Immature natural killer cell (primary cell): ENCODE measurements at regions not wholly inside any gene's neighbourhood (a gene's known extent, or its start where the extent isn't known, plus 50 kb on each side); places are given as distances from the start of the nearest gene placed in this dataset.
"Not testable (repeated sequence)": the region's sequence is repeated elsewhere in the genome, so short reads cannot be mapped to it uniquely, and the experiment has no call there.

ENCODE experiments used
- DNase-seq, 3 donors: peaks; one replicate each; pipeline ENCODE4 v3.0.0; 2022; ENCODE audit warnings: mixed read lengths in 1 of 3
- H3K27ac Mint-ChIP-seq, 6 donors: one replicate each; pipeline ENCODE4 v1.8.0; 2020; ENCODE audit warnings: mixed read lengths in 6 of 6, mild to moderate bottlenecking in 5 of 6, inconsistent platforms in 4 of 6, moderate library complexity in 3 of 6
- H3K27me3 Mint-ChIP-seq, 3 donors: one replicate each; pipeline ENCODE4 v1.8.0; 2020 to 2021; ENCODE audit warnings: low read depth in 3 of 3, mild to moderate bottlenecking in 3 of 3, mixed read lengths in 3 of 3, moderate library complexity in 3 of 3, inconsistent platforms in 1 of 3
- H3K36me3 Mint-ChIP-seq, 3 donors: one replicate each; pipeline ENCODE4 v1.8.0; 2020; ENCODE audit warnings: mixed read lengths in 3 of 3, inconsistent platforms in 2 of 3, mild to moderate bottlenecking in 2 of 3
- H3K4me1 Mint-ChIP-seq, 2 donors: one replicate each; pipeline ENCODE4 v1.8.0; 2020; ENCODE audit warnings: inconsistent platforms in 2 of 2, mild to moderate bottlenecking in 2 of 2, mixed read lengths in 2 of 2, moderate library complexity in 1 of 2
- H3K4me3 Mint-ChIP-seq, 5 donors: one replicate each; pipeline ENCODE4 v1.8.0; 2020; ENCODE audit warnings: mild to moderate bottlenecking in 5 of 5, mixed read lengths in 5 of 5, inconsistent platforms in 3 of 5, moderate library complexity in 3 of 5
- H3K9me3 Mint-ChIP-seq, 6 donors: one replicate each; pipeline ENCODE4 v1.8.0; 2020; ENCODE audit warnings: mild to moderate bottlenecking in 6 of 6, mixed read lengths in 6 of 6, inconsistent platforms in 4 of 6, moderate library complexity in 3 of 6

DNA sequence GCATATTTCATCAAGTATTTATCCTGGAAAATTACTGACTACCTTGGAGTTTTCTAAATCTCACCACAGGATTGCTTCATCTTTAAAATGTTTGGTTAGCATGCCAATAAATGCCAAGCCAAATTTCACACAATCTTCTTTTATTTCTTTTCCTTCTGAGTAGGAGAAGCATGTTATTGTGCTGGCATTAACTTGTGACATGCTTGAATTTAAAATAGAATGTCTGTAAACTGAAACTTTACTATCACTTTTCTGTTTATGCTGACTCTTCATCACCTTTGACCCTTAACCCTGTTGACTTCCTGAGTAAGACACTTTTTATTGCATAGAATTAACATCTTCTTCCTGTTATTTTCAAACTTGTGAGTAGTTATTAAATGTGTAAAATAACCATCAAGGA, 56.2 kb upstream of the LRRTM4 start:
- H3K4me1 Mint-ChIP-seq, result no peaks in the 10 kb centered on the region
- no peak for DNase-seq
- H3K4me3 Mint-ChIP-seq, result no peak overlapping the region
- H3K9me3 Mint-ChIP-seq, result peaks cover 7 to 27% (median 16%) of the 10 kb centered on the region in 6 donors
- no peaks in the 10 kb centered on the region for H3K36me3 Mint-ChIP-seq
- H3K27me3 Mint-ChIP-seq, result no peaks in the 10 kb centered on the region
- H3K27ac Mint-ChIP-seq, result no peak overlapping the region

GRCh38 chr2:77579076-77579769, 57.0 kb upstream of the LRRTM4 start:
- no peaks in the 10 kb centered on the region for H3K4me1 Mint-ChIP-seq
- no peak overlapping the region for H3K27ac Mint-ChIP-seq
- no peak for DNase-seq
- H3K4me3 Mint-ChIP-seq, result no peak overlapping the region
- H3K27me3 Mint-ChIP-seq, result no peaks in the 10 kb centered on the region
- H3K9me3 Mint-ChIP-seq, result peaks cover 10 to 30% (median 18%) of the 10 kb centered on the region in 6 donors
- H3K36me3 Mint-ChIP-seq, result no peaks in the 10 kb centered on the region

DNA sequence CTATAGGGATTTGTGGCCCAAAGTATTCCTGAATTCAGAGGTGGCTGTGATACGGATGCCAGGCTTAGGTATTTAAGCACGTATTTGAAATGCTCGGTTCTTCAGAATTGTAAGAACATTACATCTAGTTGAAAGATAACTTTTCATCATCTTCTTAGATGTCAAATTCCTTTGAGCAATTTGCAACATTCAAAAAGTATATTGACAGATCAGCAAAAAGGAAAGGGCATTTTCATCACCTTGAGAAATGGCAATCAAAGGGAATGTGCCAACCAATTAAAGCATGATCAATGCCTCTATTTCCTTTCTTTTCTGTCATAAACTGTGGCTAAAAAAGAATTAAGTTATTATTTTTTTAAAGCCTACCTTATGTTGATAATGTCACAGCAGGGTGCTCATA, 66.3 kb upstream of the LRRTM4 start:
- Mint-ChIP-seq H3K4me3 (no peak overlapping the region), H3K27ac (no peak overlapping the region), H3K27me3 (peaks cover 0 to 2% (median 2%) of the 10 kb centered on the region in 3 donors), H3K9me3 (peaks cover 11 to 44% (median 31%) of the 10 kb centered on the region in 6 donors), H3K36me3 (no peaks in the 10 kb centered on the region), H3K4me1 (no peaks in the 10 kb centered on the region)
- no peak for DNase-seq

DNA sequence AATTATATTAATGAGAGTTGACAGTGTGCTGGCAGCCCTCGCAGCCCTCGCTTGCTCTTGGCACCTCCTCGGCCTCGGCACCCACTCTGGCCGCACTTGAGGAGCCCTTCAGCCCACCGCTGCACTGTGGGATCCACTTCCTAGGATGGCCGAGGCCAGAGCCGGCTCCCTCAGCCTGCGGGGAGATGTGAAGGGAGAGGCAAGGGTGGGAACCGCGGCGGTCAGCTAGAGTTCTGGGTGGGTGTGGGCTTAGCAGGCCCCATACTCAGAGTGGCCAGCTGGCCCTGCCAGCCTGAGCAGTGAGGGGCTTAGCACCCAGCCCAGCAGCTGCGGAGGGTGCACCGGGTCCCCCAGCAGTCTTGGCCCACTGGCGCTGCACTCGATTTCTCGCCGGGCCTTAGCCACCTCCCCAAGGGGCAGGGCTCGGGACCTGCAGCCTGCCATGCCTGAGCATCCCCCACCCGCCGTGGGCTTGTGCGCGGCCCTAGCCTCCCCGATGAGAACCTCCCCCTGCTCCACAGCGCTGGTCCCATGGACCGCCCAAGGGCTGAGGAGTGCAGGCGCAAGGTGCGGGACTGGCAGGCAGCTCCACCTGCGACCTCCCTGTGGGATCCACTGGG, 68.2 kb upstream of the LRRTM4 start:
- peaks cover 11 to 39% (median 27%) of the 10 kb centered on the region in 6 donors for H3K9me3 Mint-ChIP-seq
- no peak overlapping the region for H3K27ac Mint-ChIP-seq
- no peaks in the 10 kb centered on the region for H3K36me3 Mint-ChIP-seq
- no peak overlapping the region for H3K4me3 Mint-ChIP-seq
- no peak for DNase-seq
- H3K4me1 Mint-ChIP-seq, result no peaks in the 10 kb centered on the region
- H3K27me3 Mint-ChIP-seq, result peaks cover 0 to 2% (median 2%) of the 10 kb centered on the region in 3 donors

DNA sequence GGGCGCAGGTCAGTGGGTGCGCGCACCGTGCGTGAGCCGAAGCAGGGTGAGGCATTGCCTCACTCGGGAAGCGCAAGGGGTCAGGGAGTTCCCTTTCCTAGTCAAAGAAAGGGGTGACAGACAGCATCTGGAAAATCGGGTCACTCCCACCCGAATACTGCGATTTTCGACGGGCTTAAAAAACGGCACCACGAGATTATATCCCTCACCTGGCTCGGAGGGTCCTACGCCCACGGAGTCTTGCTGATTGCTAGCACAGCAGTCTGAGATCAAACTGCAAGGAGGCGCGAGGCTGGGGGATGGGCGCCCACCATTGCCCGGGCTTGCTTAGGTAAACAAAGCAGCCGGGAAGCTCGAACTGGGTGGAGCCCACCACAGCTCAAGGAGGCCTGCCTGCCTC, 70.8 kb upstream of the LRRTM4 start:
- not testable (repeated sequence) for H3K4me3 Mint-ChIP-seq, H3K27ac Mint-ChIP-seq, H3K4me1 Mint-ChIP-seq, DNase-seq, H3K36me3 Mint-ChIP-seq, H3K27me3 Mint-ChIP-seq
- peaks cover 7 to 31% (median 24%) of the 10 kb centered on the region in 6 donors for H3K9me3 Mint-ChIP-seq

DNA sequence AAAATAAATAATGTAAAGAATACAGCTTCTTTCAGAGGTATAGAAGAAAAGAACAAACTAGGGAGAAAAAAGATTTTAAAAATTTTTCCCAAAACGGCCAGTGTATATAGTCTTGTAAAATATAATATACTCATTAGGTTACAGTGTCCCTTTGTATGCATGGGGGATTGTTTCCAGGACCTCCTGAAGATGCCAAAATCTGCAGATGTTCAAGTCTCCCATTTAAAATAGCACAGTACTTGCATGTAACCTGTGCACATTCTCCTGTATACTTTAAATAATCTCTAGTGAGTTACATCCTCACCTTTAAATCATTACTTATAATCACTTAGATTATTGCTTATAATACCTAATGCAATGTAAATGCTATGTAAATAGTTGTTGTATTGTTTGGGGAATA, 80.6 kb upstream of the LRRTM4 start:
- no peaks in the 10 kb centered on the region for H3K4me1 Mint-ChIP-seq
- DNase-seq, result no peak
- no peak overlapping the region for H3K4me3 Mint-ChIP-seq
- H3K36me3 Mint-ChIP-seq, result no peaks in the 10 kb centered on the region
- peaks cover 8 to 46% (median 19%) of the 10 kb centered on the region in 6 donors for H3K9me3 Mint-ChIP-seq
- H3K27me3 Mint-ChIP-seq, result no peaks in the 10 kb centered on the region
- H3K27ac Mint-ChIP-seq, result no peak overlapping the region

GRCh38 chr2:77604953-77605929, 83.1 kb upstream of the LRRTM4 start:
- peaks cover 0 to 2% (median 0%) of the 10 kb centered on the region in 3 donors for H3K36me3 Mint-ChIP-seq
- H3K4me1 Mint-ChIP-seq, result no peaks in the 10 kb centered on the region
- no peak for DNase-seq
- no peak overlapping the region for H3K4me3 Mint-ChIP-seq
- peaks cover 0 to 1% (median 0%) of the 10 kb centered on the region in 3 donors for H3K27me3 Mint-ChIP-seq
- no peak overlapping the region for H3K27ac Mint-ChIP-seq
- H3K9me3 Mint-ChIP-seq, result peaks cover 10 to 50% (median 22%) of the 10 kb centered on the region in 6 donors

DNA sequence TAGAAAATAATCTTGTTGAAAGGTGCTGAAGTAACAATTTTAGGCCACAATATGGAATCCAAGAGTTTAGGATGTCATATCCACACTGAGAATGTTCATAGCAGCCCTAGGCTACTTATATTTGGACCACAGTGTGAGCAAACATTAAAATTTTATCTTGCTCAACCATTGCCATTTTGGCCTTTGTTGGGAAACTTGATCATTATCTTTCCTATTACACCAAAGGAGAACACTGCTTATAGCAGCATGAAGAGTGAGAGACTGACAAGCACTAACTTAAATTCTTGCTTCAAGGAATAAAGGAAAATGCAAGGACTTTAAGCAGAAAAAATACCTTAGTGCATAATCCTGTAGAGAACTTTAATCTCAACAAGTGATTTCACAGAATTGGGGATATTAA, 86.3 kb upstream of the LRRTM4 start:
- peaks cover 26 to 63% (median 35%) of the 10 kb centered on the region in 6 donors for H3K9me3 Mint-ChIP-seq
- peaks cover 0 to 1% (median 0%) of the 10 kb centered on the region in 3 donors for H3K27me3 Mint-ChIP-seq
- no peaks in the 10 kb centered on the region for H3K4me1 Mint-ChIP-seq
- H3K27ac Mint-ChIP-seq, result no peak overlapping the region
- no peak for DNase-seq
- no peak overlapping the region for H3K4me3 Mint-ChIP-seq
- H3K36me3 Mint-ChIP-seq, result peaks cover 0 to 2% (median 0%) of the 10 kb centered on the region in 3 donors

- peaks cover 8 to 44% (median 28%) of the 10 kb centered on the region in 6 donors for H3K9me3 Mint-ChIP-seq
- no peaks in the 10 kb centered on the region for H3K4me1 Mint-ChIP-seq
- H3K27ac Mint-ChIP-seq, result no peak overlapping the region
- no peak overlapping the region for H3K4me3 Mint-ChIP-seq
- peaks cover 0 to 2% (median 0%) of the 10 kb centered on the region in 3 donors for H3K27me3 Mint-ChIP-seq
- H3K36me3 Mint-ChIP-seq, result no peaks in the 10 kb centered on the region
- no peak for DNase-seq
These were observed 107.4 kb upstream of the LRRTM4 start for GRCh38 chr2:77629539-77629938.

DNA sequence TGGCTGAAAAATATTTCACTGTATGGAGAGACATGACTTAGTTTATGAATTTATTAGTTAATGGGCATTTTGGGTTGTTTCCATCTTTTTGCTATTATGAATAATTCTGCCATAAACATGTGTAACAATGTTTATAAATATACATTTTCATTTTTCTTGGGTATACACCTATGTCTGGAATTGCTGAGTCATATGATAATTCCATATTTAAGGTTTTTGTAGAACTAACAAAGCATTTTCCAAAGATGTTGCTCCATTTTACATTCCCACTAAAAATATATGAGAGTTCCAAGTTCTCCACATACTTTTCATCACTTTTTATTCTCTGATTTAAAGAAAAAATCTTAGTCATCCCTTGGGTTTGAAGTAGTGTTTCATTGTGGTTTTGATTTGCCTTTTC, 108.8 kb upstream of the LRRTM4 start:
- Mint-ChIP-seq H3K36me3 (no peaks in the 10 kb centered on the region), H3K27me3 (peaks cover 0 to 2% (median 0%) of the 10 kb centered on the region in 3 donors), H3K4me3 (no peak overlapping the region), H3K4me1 (no peaks in the 10 kb centered on the region), H3K27ac (no peak overlapping the region), H3K9me3 (peaks cover 10 to 51% (median 33%) of the 10 kb centered on the region in 6 donors)
- no peak for DNase-seq

GRCh38 chr2:77633601-77634000, 111.4 kb upstream of the LRRTM4 start:
- H3K4me3 Mint-ChIP-seq, result no peak overlapping the region
- H3K36me3 Mint-ChIP-seq, result no peaks in the 10 kb centered on the region
- no peak overlapping the region for H3K27ac Mint-ChIP-seq
- no peak for DNase-seq
- H3K9me3 Mint-ChIP-seq, result peaks cover 16 to 64% (median 46%) of the 10 kb centered on the region in 6 donors
- no peaks in the 10 kb centered on the region for H3K4me1 Mint-ChIP-seq
- H3K27me3 Mint-ChIP-seq, result peaks cover 0 to 2% (median 0%) of the 10 kb centered on the region in 3 donors

DNA sequence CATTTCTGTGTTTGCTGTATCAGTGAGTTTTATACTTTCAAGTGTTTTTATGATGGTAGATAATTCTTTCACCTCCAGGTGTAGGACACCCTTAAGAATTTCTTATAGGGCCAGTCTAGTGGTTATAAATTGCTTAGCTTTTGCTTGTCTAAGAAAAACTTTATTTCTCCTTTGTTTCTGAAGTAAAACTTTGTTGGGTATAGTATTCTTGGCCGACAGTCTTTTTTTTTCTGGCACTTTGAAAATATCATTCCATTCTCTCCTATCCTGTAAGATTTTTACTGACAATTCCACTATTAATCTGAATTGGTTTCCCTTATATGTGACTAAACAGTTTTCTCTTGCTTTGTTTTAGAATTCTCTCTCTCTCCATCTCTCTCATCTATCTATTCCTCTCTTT, 118.7 kb upstream of the LRRTM4 start:
- Mint-ChIP-seq H3K36me3 (peaks cover 0 to 3% (median 0%) of the 10 kb centered on the region in 3 donors), H3K27me3 (peaks cover 0 to 4% (median 0%) of the 10 kb centered on the region in 3 donors)

DNA sequence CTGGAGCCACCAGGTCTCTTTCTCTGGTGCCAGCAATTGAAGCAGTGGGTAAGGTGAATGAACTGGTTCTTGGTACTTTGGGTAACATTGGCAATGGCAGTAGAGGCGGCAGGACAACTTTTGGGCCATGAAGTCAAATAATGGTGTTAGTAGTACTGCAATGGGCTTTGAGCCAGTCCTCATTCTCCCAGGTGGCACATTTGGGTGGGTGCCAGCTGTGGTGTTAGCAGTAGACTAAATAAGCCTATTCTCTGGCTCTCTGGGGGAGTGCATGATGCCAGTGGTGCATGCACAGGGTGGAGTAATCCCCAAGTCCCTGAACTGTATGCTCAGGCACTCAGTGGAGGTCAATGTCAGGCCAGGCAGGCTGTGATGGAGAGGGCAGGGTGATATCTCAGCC, 120.2 kb upstream of the LRRTM4 start:
- H3K4me1 Mint-ChIP-seq, result no peaks in the 10 kb centered on the region
- H3K27me3 Mint-ChIP-seq, result peaks cover 0 to 4% (median 0%) of the 10 kb centered on the region in 3 donors
- H3K36me3 Mint-ChIP-seq, result peaks cover 0 to 3% (median 0%) of the 10 kb centered on the region in 3 donors
- no peak overlapping the region for H3K4me3 Mint-ChIP-seq
- peaks cover 17 to 59% (median 46%) of the 10 kb centered on the region in 6 donors for H3K9me3 Mint-ChIP-seq
- DNase-seq, result no peak
- no peak overlapping the region for H3K27ac Mint-ChIP-seq

More for the DNA sequence above, 118.7 kb upstream of the LRRTM4 start:
- H3K27ac Mint-ChIP-seq, result no peak overlapping the region
- H3K9me3 Mint-ChIP-seq, result peaks cover 20 to 70% (median 57%) of the 10 kb centered on the region in 6 donors
- H3K4me3 Mint-ChIP-seq, result no peak overlapping the region
- H3K4me1 Mint-ChIP-seq, result no peaks in the 10 kb centered on the region
- no peak for DNase-seq
